ENCODE measurements at regions not wholly inside any gene's neighbourhood (a gene's known extent, or its start where the extent isn't known, plus 50 kb on each side); places are given as distances from the start of the nearest gene placed in this dataset.
"Not testable (repeated sequence)": the region's sequence is repeated elsewhere in the genome, so short reads cannot be mapped to it uniquely, and the experiment has no call there.

DNA sequence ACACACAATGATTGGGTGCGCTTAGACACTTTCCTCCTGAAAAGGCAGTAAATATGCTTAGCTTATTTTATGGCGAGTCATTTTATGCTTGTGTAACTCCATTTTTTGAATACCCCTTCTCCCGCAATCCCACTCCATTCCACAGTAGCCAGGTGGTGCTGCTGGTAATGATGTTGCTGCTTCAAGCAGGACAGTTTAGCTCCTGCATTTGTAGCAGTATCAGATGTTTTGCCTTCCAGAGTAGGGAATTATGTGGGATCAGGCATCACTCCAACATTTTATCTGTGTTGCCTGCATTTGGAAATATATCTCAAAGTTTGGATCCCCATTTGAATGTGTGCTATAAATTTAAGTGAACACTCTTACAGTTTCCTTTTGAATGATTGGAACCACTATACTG lies 302.1 kb upstream of the SGO1 start:
- no peaks in the 10 kb centered on the region for H3K36me3 ChIP-seq (ENCODE audit: control insufficient read depth, insufficient read depth, low read length)
- no peak for DNase-seq (ENCODE audit: low read depth)
- TF ChIP-seq, protein P1, sequence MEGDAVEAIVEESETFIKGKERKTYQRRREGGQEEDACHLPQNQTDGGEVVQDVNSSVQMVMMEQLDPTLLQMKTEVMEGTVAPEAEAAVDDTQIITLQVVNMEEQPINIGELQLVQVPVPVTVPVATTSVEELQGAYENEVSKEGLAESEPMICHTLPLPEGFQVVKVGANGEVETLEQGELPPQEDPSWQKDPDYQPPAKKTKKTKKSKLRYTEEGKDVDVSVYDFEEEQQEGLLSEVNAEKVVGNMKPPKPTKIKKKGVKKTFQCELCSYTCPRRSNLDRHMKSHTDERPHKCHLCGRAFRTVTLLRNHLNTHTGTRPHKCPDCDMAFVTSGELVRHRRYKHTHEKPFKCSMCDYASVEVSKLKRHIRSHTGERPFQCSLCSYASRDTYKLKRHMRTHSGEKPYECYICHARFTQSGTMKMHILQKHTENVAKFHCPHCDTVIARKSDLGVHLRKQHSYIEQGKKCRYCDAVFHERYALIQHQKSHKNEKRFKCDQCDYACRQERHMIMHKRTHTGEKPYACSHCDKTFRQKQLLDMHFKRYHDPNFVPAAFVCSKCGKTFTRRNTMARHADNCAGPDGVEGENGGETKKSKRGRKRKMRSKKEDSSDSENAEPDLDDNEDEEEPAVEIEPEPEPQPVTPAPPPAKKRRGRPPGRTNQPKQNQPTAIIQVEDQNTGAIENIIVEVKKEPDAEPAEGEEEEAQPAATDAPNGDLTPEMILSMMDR (IDR thresholded peaks at IDR 0.05; ENCODE audit: insufficient read depth, low read length, severe bottlenecking) = no peak
- H3K27me3 ChIP-seq (ENCODE audit: control insufficient read depth, insufficient read depth, low read length) = no peaks in the 10 kb centered on the region
- H3K4me3 ChIP-seq (ENCODE audit: low read depth, low read length) = no peak overlapping the region
- FAIRE-seq = no peak

DNA sequence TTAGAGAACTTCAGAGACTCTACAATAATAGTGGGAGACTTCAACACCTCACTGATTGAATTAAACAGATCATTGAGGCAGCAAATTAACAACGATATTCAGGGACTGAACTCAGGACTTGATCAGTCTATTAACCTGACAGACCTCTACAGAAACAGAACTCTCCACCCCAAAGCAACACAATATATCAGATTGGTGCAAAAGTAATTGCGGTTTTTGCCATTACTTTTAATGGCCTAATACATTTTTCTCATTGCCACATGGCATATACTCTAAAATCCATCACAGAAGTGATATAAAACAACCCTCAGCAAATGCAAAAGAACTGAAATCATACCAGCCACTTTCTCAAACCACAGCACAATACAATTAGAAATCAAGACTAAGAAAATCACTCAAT lies 298.1 kb upstream of the SGO1 start:
- Histone ChIP-seq H3K27me3 (ENCODE audit: control insufficient read depth, insufficient read depth, low read length) (no peaks in the 10 kb centered on the region), H3K4me3 (ENCODE audit: low read depth, low read length) (no peak overlapping the region), H3K36me3 (ENCODE audit: control insufficient read depth, insufficient read depth, low read length) (no peaks in the 10 kb centered on the region)
- TF ChIP-seq, protein P1 (IDR thresholded peaks at IDR 0.05; ENCODE audit: insufficient read depth, low read length, severe bottlenecking) = no peak
- DNase-seq (ENCODE audit: low read depth) (no peak), FAIRE-seq (no peak)

DNA sequence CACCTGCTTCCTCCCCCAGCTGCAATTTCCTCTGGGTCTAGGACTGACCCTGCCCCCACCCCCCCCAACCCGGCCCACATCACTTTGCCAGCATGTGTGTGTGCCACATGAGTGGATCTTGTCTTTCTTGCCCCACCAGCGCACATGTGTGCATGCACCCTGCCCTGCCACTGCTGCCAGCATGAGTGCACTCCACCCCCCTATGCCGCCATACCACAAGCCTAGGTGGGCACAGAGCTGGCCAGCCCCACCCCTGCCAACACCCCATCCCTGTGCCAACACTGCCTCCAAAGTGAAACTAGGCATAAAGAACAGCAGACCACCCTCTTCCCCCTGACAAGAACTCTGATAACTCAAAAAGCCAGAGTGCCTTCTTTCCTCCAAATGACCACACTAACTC lies 296.3 kb upstream of the SGO1 start:
- no peak for FAIRE-seq
- Histone ChIP-seq H3K27me3 (ENCODE audit: control insufficient read depth, insufficient read depth, low read length) (no peaks in the 10 kb centered on the region), H3K36me3 (ENCODE audit: control insufficient read depth, insufficient read depth, low read length) (no peaks in the 10 kb centered on the region), H3K4me3 (ENCODE audit: low read depth, low read length) (no peak overlapping the region)
- TF ChIP-seq, protein P1 (IDR thresholded peaks at IDR 0.05; ENCODE audit: insufficient read depth, low read length, severe bottlenecking) = no peak
- DNase-seq (ENCODE audit: low read depth) = no peak

DNA sequence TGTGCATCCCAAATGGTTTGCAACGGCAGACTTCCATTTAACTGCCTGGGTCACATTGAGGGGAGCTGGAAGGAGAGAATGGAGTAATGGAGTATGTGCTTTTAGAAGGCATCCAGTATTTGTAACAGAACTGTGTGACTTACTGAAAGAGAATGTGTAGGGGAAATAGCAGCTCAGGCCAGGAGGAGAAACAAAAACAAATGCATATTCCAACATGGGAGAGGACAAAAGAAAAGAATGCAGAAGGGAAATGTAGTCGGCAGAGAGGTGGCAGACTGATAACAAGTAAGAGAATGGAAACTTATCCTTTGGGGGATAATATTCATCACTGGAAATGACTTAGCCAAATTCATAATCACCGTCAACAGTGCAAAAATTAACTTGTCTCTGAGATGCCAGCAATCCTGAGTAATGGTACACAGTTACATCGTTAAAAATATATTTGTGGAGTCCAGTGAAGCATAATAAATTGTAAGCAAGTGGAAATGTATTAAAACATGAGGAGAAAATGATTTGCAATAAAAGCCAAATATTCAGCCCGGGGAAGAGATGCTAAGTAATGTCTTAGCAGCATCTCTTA lies 294.9 kb upstream of the SGO1 start:
- FAIRE-seq = no peak
- Histone ChIP-seq H3K27me3 (ENCODE audit: control insufficient read depth, insufficient read depth, low read length) (no peaks in the 10 kb centered on the region), H3K36me3 (ENCODE audit: control insufficient read depth, insufficient read depth, low read length) (no peaks in the 10 kb centered on the region), H3K4me3 (ENCODE audit: low read depth, low read length) (no peak overlapping the region)
- TF ChIP-seq, protein P1 (IDR thresholded peaks at IDR 0.05; ENCODE audit: insufficient read depth, low read length, severe bottlenecking) = no peak
- no peak for DNase-seq (ENCODE audit: low read depth)

DNA sequence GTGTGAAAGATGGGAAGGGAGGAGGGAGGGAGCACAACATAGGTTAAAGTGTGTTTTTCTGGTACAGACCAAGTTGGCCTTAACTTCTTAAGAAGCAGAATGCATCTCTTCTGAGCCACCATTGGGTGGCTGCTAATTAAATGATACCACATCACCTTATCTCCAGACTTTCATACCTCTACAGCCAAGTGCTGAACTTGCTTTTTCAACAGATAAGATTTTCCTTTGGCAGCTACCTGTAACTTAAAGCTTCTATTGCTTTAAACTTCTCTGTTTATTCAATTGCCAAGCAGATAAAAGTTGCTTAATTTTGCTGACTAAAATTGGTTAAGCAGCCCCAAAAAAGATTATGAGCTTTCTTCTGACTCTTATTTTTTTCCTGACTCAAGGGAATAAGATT lies 292.4 kb upstream of the SGO1 start:
- FAIRE-seq = no peak
- no peaks in the 10 kb centered on the region for H3K27me3 ChIP-seq (ENCODE audit: control insufficient read depth, insufficient read depth, low read length)
- no peaks in the 10 kb centered on the region for H3K36me3 ChIP-seq (ENCODE audit: control insufficient read depth, insufficient read depth, low read length)
- DNase-seq (ENCODE audit: low read depth) = no peak
- TF ChIP-seq, protein P1 (IDR thresholded peaks at IDR 0.05; ENCODE audit: insufficient read depth, low read length, severe bottlenecking) = no peak
- no peak overlapping the region for H3K4me3 ChIP-seq (ENCODE audit: low read depth, low read length)

DNA sequence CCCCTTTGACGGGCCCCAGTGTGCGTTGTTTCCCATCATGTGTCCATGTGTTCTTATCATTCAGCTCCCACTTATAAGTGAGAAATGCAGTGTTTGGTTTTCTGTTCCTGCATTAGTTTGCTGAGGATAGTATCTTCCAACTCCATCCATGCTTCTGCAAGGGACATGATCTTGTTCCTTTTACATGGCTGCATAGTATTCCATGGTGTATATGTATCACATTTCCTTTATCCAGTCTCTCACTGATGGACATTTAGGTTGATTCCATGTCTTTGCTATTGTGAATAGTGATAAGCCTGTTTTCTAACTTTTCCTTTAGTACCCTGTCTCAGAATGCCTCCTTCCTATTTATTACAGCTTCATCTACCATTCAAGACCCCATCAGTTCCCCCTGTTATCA lies 278.2 kb upstream of the SGO1 start:
- H3K36me3 ChIP-seq (ENCODE audit: control insufficient read depth, insufficient read depth, low read length); H3K27me3 ChIP-seq (ENCODE audit: control insufficient read depth, insufficient read depth, low read length); DNase-seq (ENCODE audit: low read depth); FAIRE-seq; H3K4me3 ChIP-seq (ENCODE audit: low read depth, low read length): not testable (repeated sequence)

Measured in bronchial epithelial cell (primary cell).